ENCODE measurements at regions not wholly inside any gene's neighbourhood (a gene's known extent, or its start where the extent isn't known, plus 50 kb on each side); places are given as distances from the start of the nearest gene placed in this dataset.

GRCh38 chr17:77664097-77664729 lies 294.3 kb upstream of the TNRC6C start:
- POLR2A ChIA-PET = no interaction called here
- Histone ChIP-seq H3K27ac (ENCODE audit: extremely low read depth, low read depth, low read length) (no peak overlapping the region), H3K4me3 (ENCODE audit: low read depth, low read length) (no peak overlapping the region), H3K9me3 (ENCODE audit: control insufficient read depth, insufficient read depth, low read depth, low read length) (no peaks in the 10 kb centered on the region), H3K36me3 (ENCODE audit: control insufficient read depth in 2 of 2, insufficient read depth in 1 of 2, low read length in 2 of 2) (no peaks in the 10 kb centered on the region), H3K4me1 (ENCODE audit: control insufficient read depth, insufficient read depth, low read length) (no peaks in the 10 kb centered on the region)
- CTCF ChIA-PET = interaction anchor here (0.5 to 0.7 kb wide), 2 partner anchors 69 to 422 kb away, joined by 3 read pairs; no protein-coding TSS in a partner anchor
- no peak for TF ChIP-seq ZNF221 (tag by site-specific recombination; IDR thresholded peaks at IDR 0.05; ENCODE audit: borderline replicate concordance)
- TF ChIP-seq, protein P1, sequence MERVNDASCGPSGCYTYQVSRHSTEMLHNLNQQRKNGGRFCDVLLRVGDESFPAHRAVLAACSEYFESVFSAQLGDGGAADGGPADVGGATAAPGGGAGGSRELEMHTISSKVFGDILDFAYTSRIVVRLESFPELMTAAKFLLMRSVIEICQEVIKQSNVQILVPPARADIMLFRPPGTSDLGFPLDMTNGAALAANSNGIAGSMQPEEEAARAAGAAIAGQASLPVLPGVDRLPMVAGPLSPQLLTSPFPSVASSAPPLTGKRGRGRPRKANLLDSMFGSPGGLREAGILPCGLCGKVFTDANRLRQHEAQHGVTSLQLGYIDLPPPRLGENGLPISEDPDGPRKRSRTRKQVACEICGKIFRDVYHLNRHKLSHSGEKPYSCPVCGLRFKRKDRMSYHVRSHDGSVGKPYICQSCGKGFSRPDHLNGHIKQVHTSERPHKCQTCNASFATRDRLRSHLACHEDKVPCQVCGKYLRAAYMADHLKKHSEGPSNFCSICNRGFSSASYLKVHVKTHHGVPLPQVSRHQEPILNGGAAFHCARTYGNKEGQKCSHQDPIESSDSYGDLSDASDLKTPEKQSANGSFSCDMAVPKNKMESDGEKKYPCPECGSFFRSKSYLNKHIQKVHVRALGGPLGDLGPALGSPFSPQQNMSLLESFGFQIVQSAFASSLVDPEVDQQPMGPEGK (tag by site-specific recombination; IDR thresholded peaks at IDR 0.05) = no peak
- no peak for TF ChIP-seq PRDM1 (tag by site-specific recombination; IDR thresholded peaks at IDR 0.05)
- TF ChIP-seq ZNF639 (tag by site-specific recombination; IDR thresholded peaks at IDR 0.05) = no peak

GRCh38 chr17:77665833-77666232 lies 292.7 kb upstream of the TNRC6C start:
- no peak overlapping the region for H3K27ac ChIP-seq (ENCODE audit: extremely low read depth, low read depth, low read length)
- POLR2A ChIA-PET = no interaction called here
- no peak overlapping the region for H3K4me3 ChIP-seq (ENCODE audit: low read depth, low read length)
- H3K36me3 ChIP-seq (ENCODE audit: control insufficient read depth in 2 of 2, insufficient read depth in 1 of 2, low read length in 2 of 2) = no peaks in the 10 kb centered on the region
- TF ChIP-seq PRDM1 (tag by site-specific recombination; IDR thresholded peaks at IDR 0.05) (peak; percentile 86), ZXDB (tag by site-specific recombination; IDR thresholded peaks at IDR 0.05) (no peak), ZNF24 (tag by site-specific recombination; IDR thresholded peaks at IDR 0.05) (peak; percentile 94), SCRT2 (tag by site-specific recombination; IDR thresholded peaks at IDR 0.05) (no peak)
- no peaks in the 10 kb centered on the region for H3K4me1 ChIP-seq (ENCODE audit: control insufficient read depth, insufficient read depth, low read length)
- CTCF ChIA-PET = interaction anchor here (0.5 kb wide), 1 partner anchor 600 kb away, joined by 3 read pairs; no protein-coding TSS in a partner anchor
- no peaks in the 10 kb centered on the region for H3K9me3 ChIP-seq (ENCODE audit: control insufficient read depth, insufficient read depth, low read depth, low read length)

DNA sequence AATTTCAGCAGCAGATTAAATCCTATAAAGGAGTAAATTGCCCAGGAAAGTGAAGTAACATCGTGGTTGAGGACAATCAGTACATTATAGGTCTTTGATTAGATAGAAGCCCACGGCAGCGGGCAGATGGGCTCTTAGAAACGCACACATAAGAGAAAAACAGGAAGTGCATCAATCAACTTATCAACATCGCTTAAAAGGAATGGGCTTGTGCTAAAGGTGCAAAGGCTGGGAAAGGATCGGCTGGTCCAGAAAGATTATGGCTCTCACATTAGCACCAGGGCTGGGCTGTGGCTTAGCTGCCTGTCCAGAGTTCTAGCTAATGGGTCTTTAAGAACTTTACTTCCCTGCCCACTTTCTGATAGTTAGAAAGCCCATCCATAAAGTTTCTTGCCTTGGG lies 292.0 kb upstream of the TNRC6C start:
- Histone ChIP-seq H3K4me1 (ENCODE audit: control insufficient read depth, insufficient read depth, low read length) (no peaks in the 10 kb centered on the region), H3K9me3 (ENCODE audit: control insufficient read depth, insufficient read depth, low read depth, low read length) (no peaks in the 10 kb centered on the region), H3K4me3 (ENCODE audit: low read depth, low read length) (no peak overlapping the region), H3K36me3 (ENCODE audit: control insufficient read depth in 2 of 2, insufficient read depth in 1 of 2, low read length in 2 of 2) (no peaks in the 10 kb centered on the region), H3K27ac (ENCODE audit: extremely low read depth, low read depth, low read length) (no peak overlapping the region)
- ChIA-PET POLR2A (no interaction called here), CTCF (interaction anchor here (0.7 kb wide), 1 partner anchor 291 kb away, joined by 3 read pairs; no protein-coding TSS in a partner anchor)
- TF ChIP-seq, protein P2, sequence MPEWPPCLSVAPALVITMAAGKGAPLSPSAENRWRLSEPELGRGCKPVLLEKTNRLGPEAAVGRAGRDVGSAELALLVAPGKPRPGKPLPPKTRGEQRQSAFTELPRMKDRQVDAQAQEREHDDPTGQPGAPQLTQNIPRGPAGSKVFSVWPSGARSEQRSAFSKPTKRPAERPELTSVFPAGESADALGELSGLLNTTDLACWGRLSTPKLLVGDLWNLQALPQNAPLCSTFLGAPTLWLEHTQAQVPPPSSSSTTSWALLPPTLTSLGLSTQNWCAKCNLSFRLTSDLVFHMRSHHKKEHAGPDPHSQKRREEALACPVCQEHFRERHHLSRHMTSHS (tag by site-specific recombination; IDR thresholded peaks at IDR 0.05) = no peak
- TF ChIP-seq ZNF112 (tag by site-specific recombination; IDR thresholded peaks at IDR 0.05) = no peak
- TF ChIP-seq ZNF10 (tag by site-specific recombination; IDR thresholded peaks at IDR 0.05) = no peak
- TF ChIP-seq, protein P3, sequence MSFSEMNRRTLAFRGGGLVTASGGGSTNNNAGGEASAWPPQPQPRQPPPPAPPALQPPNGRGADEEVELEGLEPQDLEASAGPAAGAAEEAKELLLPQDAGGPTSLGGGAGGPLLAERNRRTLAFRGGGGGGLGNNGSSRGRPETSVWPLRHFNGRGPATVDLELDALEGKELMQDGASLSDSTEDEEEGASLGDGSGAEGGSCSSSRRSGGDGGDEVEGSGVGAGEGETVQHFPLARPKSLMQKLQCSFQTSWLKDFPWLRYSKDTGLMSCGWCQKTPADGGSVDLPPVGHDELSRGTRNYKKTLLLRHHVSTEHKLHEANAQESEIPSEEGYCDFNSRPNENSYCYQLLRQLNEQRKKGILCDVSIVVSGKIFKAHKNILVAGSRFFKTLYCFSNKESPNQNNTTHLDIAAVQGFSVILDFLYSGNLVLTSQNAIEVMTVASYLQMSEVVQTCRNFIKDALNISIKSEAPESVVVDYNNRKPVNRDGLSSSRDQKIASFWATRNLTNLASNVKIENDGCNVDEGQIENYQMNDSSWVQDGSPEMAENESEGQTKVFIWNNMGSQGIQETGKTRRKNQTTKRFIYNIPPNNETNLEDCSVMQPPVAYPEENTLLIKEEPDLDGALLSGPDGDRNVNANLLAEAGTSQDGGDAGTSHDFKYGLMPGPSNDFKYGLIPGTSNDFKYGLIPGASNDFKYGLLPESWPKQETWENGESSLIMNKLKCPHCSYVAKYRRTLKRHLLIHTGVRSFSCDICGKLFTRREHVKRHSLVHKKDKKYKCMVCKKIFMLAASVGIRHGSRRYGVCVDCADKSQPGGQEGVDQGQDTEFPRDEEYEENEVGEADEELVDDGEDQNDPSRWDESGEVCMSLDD (tag by site-specific recombination; IDR thresholded peaks at IDR 0.05) = no peak
- TF ChIP-seq ZNF239 (tag by site-specific recombination; IDR thresholded peaks at IDR 0.05) = no peak
- no peak for TF ChIP-seq ZEB2 (tag by site-specific recombination; IDR thresholded peaks at IDR 0.05)
- TF ChIP-seq, protein P4, sequence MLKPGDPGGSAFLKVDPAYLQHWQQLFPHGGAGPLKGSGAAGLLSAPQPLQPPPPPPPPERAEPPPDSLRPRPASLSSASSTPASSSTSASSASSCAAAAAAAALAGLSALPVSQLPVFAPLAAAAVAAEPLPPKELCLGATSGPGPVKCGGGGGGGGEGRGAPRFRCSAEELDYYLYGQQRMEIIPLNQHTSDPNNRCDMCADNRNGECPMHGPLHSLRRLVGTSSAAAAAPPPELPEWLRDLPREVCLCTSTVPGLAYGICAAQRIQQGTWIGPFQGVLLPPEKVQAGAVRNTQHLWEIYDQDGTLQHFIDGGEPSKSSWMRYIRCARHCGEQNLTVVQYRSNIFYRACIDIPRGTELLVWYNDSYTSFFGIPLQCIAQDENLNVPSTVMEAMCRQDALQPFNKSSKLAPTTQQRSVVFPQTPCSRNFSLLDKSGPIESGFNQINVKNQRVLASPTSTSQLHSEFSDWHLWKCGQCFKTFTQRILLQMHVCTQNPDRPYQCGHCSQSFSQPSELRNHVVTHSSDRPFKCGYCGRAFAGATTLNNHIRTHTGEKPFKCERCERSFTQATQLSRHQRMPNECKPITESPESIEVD (tag by site-specific recombination; IDR thresholded peaks at IDR 0.05) = no peak
- no peak for TF ChIP-seq KLF10 (tag by site-specific recombination; IDR thresholded peaks at IDR 0.05)
- TF ChIP-seq ZBTB20 (tag by site-specific recombination; IDR thresholded peaks at IDR 0.05) = no peak
- no peak for TF ChIP-seq ZNF518A (tag by site-specific recombination; conservative IDR thresholded peaks at IDR 0.05; ENCODE audit: low read depth)
